NCI-H510A (cell line): ENCODE measurements at regions not wholly inside any gene's neighbourhood (a gene's known extent, or its start where the extent isn't known, plus 50 kb on each side); places are given as distances from the start of the nearest gene placed in this dataset.

ENCODE experiments used
- DNase-seq: peaks from one replicate; lab custom pipeline; 2025; lab: John Stamatoyannopoulos, UW

DNA sequence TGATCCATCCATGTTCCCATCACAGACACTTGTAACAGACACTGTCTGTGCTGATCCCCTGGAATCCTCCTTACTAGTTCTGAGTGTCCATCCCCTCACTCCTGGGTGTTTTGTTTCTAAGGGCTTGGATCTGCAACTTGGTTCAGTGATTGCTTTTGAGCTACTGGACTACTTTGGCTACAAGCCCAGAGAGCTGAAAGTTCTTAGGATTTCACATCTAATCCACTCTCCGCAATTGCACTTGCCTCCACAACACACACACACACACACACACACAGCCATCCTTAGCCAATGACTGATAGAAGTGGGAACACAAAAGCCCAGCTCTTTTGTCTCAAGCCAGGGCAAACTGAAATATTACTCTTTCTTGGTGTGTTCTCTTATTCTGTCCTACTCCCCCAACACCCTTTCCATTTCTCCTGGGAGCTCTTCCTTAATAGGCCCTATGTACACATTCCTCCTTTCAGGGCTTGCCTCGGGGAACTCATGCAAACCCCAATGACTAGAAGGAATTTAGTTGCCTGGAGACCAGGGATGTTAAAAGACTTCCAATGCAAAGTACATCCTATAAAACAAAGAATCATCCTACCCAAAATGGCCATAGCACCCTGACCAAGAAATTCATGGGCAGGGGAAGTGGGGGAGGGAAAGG, 206.1 kb upstream of the UBE2E2 start:
- DNase-seq, result no peak

DNA sequence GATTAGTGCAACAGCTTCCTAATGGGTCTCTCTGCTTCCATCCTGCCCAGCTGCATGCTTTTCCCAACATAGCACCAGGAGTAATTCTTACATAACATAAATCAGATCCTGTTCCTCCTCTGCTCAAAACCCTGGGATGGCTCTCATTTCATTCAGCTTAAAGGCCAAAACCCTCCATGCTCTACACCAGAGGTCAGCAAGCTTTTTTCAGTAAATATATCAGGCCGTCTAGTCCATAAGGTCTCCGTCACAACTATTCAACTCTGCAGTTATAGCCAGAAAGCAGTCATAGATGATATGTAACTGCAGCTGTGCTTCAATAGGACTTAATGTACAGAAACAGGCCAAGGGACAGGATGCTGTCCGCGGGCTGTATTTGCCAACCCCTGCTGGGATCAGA, 202.8 kb upstream of the UBE2E2 start:
- no peak for DNase-seq

DNA sequence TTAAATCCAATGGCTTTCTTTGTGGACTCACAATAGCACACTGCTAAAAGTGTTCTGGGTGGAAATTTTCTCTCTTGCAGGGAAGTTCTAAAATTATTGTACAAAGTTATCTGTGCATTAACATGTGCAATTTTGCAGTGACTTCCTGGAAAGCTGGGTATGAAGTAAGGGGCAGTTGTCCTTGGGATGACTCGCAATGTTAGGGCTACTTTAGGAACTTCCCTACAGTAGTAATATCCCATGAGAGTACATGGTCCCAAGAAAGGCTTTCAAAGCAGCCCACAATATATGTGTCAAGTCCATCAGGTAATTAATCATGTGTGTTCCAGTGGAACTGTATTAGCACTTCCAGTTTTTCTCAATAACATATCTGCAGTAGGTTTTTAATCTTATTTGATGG, 201.0 kb upstream of the UBE2E2 start:
- DNase-seq, result no peak

DNA sequence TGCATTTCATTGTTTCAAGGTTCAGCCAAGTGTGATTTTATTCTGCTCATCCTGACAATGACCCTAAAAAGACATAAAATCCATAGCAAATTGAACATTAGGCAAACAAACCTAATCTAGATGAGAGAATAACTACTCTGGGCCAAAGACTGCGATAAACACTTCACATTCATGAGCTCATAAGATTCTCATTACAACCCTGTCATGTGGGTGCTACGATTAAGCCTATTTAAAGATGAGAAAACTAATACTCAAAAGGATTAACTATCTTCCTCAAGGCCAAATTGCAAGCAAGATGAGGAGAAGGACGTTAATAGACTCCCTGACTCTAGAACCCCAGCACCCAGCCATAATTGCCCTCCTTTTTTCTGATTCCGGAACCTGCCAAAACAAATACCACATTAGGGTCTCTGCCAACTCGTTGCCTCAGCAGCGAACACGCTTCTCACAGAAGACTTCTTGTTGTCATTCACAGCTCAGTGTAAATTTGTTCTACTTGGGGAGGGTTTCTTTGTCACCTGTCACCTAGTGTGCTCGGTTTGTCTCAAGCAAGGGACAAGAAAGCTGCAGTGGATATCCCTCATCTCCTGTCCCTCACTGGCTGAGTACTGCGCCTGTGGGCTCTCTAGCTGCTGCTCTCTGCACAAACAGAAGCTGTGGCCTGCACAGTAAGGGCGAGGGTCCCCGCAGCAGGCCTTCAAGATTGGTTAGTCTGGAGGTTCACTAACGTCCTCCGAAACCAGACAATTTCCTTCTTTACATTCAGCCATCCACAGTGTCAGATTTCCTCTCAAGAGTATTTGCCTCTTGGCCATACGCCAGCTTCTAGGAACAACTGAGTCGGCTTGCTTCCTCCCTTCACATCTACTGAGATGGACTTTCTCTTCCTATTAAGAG, 200.0 kb upstream of the UBE2E2 start:
- DNase-seq, result peak; percentile 51

DNA sequence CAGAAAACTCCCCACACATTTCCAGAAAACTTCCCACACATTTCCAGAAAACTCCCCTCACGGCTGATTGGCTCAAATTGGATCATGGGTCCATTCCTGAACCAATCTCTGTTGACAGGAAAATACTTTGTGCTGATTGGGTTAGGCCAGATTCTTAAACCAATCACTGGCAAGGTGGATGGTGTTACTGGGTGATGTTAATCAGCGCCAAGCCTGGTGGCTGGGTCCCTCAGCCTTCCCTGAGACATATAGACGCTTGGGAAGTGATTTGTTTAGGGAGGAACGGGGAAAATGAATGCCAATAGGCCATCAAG, 199.4 kb upstream of the UBE2E2 start:
- no peak for DNase-seq

DNA sequence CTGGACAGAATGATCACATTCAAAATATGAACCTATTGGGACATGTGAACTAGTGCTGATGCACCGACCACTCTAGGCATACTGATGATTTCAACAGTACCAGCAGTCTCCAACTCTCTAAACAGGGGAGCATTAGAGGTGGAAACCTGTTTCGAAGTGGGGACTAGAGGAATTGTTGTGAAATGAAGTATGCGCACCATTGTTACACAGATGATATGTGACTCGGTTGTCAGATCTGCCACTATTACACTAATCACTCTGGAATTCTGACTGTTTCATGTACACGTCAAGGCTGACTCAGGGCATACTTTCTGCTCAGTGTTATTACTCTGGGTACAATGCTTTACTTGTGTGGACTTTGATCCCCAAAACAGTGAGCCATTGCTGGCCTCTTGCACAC, 198.2 kb upstream of the UBE2E2 start:
- no peak for DNase-seq

DNA sequence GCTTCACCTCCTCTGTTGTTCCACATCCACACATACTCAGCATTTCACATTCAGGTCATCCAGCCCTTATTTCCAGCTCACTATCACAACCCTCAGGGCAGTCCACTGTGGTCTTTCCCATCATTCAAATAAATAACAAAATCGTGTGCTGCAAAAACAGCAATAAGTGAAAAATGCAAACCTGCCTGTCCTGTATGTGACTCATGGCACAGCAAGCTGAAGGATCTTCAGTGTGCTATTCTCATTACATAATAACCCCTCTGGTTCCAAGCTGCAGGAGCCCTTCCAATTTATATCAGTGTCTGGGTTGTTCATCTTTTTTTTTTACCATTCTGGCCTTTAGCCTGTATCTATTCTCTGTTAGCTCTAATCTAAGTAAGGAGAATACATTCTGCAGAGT, 185.3 kb upstream of the UBE2E2 start:
- no peak for DNase-seq

DNA sequence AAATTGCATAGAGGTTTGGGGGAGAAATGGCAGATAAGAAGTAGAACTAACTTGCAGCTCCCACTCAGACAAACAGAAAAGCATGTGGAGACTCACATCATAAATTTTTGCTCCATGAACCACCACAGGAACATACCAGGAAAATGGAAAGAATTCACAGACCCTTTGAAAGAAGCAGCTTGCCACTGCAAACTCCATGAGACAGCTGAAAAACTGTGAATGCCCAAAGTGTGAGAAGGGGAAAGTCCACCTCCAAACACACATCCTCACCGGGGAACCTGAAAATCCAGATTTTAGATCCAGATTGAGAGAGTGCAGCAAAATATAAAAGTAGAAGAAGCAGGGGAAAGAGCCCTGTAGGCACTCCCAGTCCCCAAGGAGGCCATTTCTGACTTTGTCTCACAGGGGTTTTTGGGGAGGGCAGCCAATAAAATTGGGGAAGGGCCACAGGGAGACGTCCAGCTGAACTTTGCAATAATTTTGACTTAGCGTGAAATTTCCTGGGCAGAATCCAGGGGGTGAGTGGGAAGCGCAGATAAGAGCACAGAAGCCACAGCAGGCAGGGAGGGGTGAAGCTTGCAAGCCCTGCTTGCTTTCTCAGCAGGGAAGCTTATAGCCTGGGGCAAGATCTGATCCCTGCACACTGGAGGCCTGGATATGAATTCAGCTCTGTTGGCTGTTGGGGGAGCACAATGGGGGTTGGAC, 183.4 kb upstream of the UBE2E2 start:
- no peak for DNase-seq

DNA sequence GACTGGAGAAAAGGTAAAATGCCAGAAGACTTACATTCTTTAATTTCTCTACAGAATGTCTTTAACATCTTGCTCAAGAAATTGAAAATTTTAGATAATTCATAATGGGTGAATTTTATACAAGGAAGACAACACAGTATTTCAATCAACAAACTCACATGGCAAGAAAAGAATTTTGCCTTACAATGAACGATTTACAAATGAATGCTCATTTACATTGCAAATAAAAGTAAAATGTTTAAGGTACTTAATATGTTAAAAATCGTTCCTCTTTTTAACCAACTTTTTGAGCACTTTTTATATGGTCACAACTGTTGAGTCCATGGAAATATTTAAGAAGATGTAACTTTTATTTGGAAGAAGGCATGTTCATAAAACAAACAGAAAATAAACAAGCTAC, 174.8 kb upstream of the UBE2E2 start:
- DNase-seq, result no peak

DNA sequence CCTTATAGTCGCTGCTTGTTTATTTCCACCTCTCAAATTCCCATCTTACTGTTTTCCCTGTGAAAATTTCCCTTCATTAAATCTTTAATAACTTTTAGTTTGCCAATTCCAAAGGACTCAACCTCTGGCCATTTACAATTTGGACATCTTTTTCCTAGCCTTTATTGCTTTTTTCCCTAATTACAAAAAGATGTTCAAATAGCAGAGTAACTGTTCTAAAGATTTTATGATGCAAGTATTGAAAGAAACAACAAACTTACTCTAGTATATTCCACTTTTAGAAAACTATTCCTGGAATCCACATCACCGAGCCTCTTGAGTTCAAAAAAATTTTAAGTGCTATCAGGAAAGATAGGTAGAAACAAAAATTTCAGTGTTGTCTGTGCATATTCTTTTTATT, 174.1 kb upstream of the UBE2E2 start:
- DNase-seq, result no peak

DNA sequence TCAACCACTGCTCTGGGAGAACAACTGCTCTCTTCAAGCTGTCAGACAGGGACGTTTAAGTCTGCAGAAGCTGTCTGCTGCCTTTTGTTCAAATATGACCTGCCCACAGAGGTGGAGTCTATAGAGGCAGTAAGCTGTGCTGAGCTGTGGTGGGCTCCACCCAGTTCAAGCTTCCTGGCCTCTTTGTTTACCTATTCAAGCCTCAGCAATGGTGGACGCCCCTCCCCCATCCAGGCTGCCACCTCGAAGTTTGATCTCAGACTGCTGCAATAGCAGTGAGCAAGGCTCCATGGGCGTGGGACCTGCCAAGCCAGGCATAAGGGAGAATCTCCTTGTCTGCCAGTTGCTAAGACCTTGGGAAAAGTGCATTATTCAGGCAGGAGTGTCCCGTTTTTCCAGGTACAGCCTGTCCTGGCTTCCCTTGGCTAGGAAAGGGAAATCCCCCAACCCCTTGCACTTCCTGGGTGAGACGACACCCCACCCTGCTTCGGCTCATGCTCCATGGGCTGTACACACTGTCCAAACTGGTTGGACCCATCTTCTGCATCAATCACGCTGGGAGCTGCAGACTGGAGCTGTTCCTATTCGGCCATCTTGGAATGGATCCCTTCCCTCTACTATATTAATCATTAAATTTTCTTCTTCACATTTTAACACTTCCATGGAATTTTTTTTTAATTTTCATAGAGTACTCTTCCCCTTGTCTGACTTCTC, 167.0 kb upstream of the UBE2E2 start:
- DNase-seq, result no peak

DNA sequence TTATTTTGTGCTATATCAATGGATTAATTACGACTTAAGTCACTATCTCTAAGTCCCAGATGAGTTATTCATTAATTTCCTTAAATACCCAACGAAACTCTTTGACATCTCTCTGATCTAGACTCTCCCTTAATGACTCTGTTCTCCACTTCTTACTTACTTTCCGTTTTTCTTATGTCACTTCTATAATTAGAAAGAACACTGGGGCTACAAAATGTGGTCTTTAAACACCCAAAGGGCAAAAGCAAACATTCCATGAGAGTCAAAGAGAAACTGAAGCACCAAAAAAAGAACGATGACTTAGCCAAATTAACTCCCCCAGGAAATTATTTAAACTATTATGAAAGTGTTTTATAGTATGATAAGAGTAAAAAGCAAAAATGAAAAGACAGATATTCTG, 166.4 kb upstream of the UBE2E2 start:
- DNase-seq, result no peak

DNA sequence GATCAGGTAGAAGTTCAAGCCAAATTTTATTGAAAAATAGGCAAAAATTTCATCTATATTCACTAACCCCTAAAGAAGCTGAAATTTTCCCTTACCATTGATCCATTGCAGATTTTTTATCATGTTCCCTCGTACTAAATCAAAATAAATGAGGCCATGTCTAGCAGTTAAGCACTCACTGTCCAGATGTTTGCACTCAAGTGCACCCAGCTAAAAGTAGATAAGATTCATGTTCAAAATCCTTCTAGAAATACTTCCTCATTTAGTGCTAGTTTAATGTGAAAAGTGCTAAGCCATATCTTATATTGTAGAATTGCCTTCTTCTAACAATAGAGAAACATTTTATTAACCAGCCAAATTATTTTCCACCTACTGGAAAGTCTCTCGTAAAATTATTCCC, 164.7 kb upstream of the UBE2E2 start:
- no peak for DNase-seq

DNA sequence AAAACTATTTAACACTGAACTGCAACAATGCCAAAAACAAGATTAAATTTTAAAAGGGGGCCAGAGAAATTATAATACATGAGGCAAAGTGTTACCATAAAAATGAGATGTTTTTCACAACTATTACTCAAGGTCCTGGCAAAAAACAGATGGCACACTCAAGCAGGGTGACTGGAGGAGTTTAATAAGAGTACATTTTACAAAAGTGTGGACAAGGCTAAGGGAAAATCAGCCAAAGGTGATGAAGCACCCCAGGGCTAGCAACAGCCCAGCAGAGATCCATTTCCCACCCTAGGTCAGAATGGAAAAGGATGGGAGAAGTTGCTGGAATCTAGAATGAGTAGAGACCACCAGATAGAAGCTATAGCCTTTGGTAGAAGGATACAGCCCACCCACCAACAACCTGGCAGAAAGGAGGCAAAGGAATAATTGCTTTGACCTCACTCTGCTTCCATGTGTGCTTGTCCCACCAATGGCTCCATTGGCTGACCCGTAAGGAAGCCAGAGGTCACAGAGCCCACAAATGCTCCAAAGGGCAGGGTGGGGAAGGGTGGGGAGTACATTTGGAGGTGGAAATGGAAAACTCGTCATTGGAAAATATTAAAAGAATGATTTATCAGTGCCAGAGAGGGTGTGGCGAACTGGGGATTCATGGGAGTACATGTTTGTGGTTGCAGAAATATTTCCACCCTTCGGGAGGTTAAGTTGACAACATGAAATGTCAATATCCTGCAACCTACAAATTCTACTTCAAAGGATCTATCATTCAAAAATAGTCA, 161.0 kb upstream of the UBE2E2 start:
- DNase-seq, result no peak

DNA sequence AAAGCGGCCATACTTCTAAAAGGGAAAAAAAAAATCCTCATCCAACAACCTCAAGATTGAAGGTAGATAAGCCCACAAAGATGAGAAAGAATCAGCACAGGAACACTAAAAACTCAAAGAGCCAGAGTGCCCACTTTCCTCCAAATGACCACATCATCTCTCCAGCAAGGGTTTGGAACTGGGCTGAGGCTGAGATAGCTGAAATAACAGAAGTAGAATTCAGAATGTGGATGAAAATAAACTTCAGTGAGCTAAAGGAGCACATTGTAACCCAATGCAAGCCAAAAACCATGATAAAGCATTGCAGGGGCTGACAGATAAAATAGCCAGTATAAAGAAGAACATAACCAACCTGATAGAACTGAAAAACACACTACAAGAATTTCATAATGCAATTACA, 158.7 kb upstream of the UBE2E2 start:
- no peak for DNase-seq

DNA sequence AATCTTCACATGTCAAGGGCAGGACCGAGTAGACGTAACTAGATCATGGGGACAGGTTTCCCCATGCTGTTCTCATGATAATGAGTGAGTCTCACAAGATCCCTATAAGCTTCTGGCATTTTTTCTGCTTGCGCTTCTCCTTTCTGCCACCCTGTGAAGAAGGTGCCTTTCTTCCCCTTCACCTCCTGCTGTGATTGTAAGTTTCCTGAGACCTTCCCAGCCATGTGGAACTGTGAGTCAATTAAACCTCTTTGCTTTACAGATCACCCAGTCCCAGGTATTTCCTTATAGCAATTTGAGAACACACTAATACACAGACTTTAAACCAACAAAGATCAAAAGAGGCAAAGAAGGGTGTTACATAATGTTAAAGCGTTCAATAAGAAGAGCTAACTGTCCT, 156.6 kb upstream of the UBE2E2 start:
- no peak for DNase-seq

DNA sequence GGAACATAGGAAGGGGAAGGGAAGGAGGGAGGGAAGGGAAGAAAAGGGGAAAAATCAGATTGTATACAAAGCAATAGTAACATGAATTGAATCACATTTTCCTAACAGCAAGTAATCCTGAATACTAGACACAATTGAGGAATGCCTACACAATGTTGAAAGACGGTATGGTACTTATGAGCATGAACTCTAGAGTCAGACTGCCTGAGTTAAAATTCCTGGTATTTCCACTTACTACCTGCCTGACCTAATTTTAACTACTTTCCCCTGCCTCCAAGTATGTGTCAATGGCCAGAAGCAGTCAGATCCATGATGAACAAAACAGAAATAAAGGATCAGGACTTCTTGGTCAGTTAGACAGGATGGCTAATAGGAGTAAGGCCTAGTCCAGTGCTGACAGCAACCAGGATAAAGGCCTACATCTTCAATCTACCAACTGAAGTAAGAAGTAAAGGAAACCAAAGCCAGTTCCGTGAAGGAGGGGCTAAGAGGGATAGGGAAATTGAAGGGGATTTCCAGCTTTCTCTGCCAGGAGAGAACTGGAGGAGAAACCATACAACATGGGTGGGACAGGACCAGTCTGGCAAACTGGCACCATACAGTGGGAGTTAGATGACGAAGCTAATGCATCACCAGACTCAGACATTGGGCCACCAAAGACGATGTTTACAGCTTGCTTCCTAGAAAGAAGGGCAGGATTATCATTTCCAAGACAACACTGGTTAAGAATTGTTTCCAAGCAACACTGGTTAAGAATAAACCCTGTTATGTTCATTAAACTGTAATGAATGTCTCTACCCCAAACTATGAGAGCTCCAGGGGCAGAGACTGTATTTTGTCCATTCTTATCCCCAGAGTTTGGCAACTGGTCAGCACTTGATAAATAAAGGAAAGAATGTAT, 151.6 kb upstream of the UBE2E2 start:
- no peak for DNase-seq

DNA sequence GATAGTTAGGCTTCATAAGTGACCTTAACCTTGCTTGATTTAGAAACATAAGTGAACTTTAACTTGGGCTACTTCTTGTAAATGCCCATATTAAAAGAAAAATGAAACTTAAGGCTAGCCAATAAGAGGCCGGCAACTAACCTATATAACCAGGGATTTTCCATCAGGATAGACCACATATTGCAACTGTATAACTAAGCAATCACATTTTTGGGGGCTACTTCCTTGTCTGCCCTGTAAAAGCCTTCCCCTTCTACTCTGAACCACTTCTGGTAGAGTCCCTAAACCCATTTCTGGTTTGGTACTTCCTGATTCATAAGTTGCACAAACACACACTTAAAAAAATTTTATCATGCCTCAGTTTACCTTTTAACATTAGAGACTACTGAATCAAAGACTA, 150.9 kb upstream of the UBE2E2 start:
- DNase-seq, result no peak

DNA sequence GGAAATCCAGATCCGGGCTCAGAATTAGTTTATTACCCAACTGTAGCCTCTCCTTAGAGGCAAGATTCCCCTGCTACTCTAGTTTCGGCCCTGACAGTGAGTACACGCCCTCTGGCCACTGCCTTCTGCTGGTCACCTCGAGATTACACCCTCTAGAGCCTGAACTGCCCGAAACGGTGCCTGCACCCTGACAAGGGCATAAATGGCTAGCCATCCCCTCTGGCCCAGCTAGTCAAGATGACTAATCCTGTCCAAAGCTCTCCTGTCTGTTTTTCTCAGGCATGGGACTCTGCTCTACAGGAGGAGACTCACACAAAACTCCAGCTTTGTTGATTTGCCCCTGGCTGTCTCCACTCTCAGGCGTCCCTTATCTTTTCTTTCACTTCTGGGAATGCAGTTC, 150.5 kb upstream of the UBE2E2 start:
- DNase-seq, result no peak

DNA sequence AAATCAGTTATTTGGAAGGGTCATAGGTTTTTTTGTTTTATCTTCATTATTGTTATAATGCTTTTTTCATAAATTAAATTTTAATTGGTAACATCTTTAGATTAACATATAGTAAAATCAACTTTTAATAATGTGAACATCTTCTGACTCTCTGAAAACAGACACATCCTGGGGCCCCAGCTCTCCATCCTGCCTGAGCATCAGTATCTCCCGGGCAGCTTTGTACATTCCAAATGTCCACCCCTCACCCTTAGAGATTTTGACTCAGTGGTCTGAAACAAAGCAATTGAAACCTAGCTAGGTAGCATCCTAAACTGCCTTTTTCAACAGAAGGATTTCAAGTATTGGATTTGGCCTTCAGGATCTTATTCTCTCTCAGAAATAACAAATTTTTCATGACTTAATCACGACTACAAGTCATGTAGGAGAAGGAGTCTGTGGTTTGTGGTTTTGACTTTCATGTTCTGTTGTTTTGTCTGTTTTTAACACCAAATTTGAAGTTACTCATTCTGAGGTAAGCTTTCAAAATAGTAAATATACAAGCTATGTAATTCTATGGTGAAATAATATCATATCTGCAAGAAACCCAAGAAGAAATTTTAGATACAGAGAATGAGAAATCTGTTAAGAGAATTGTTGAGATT, 147.3 kb upstream of the UBE2E2 start:
- DNase-seq, result no peak
